ENCODE measurements at regions not wholly inside any gene's neighbourhood (a gene's known extent, or its start where the extent isn't known, plus 50 kb on each side); places are given as distances from the start of the nearest gene placed in this dataset.

GRCh38 chr18:49663899-49664890 is 102.3 kb downstream of the LIPG start:
- H3K4me1 ChIP-seq = peaks cover 23% of the 10 kb centered on the region
- DNase-seq = peak; percentile 54
- 22 to 38% methylated on average over 15 to 16 of the region's 16 CpGs for WGBS, 2 donors
- H3K4me3 ChIP-seq = no peak overlapping the region
- no peaks in the 10 kb centered on the region for H3K9me3 ChIP-seq
- H3K36me3 ChIP-seq (ENCODE audit: low read depth, missing control alignments) = no peaks in the 10 kb centered on the region
- no peak overlapping the region for H3K27ac ChIP-seq
- intact Hi-C loops (cut with DNase I; ENCODE audit: low total_unique reads) = no loop called here
- H3K27me3 ChIP-seq = no peaks in the 10 kb centered on the region
- TF ChIP-seq CTCF (IDR thresholded peaks at IDR 0.05) = no peak
- no peak for TF ChIP-seq POLR2A (IDR thresholded peaks at IDR 0.05)

GRCh38 chr18:49662506-49662905 is 100.6 kb downstream of the LIPG start:
- intact Hi-C loops (cut with DNase I; ENCODE audit: low total_unique reads) = no loop called here
- no peak overlapping the region for H3K4me3 ChIP-seq
- H3K36me3 ChIP-seq (ENCODE audit: low read depth, missing control alignments) = no peaks in the 10 kb centered on the region
- 82 to 93% methylated on average over 7 of the region's 7 CpGs for WGBS, 2 donors
- H3K4me1 ChIP-seq = peaks cover 9% of the 10 kb centered on the region
- no peak for DNase-seq
- no peaks in the 10 kb centered on the region for H3K9me3 ChIP-seq
- H3K27me3 ChIP-seq = no peaks in the 10 kb centered on the region
- H3K27ac ChIP-seq = no peak overlapping the region
- no peak for TF ChIP-seq CTCF (IDR thresholded peaks at IDR 0.05)

- Histone ChIP-seq H3K9me3 (no peaks in the 10 kb centered on the region), H3K27me3 (no peaks in the 10 kb centered on the region), H3K27ac (no peak overlapping the region), H3K4me1 (peaks cover 2% of the 10 kb centered on the region), H3K36me3 (ENCODE audit: low read depth, missing control alignments) (no peaks in the 10 kb centered on the region), H3K4me3 (no peak overlapping the region)
- intact Hi-C loops (cut with DNase I; ENCODE audit: low total_unique reads) = no loop called here
- 67% methylated on average over 6 of the region's 6 CpGs for WGBS, 2 donors
- TF ChIP-seq CTCF (IDR thresholded peaks at IDR 0.05) (no peak), POLR2A (IDR thresholded peaks at IDR 0.05) (no peak)
- DNase-seq = no peak
Observed at GRCh38 chr18:49658823-49659404, 97.1 kb downstream of the LIPG start.

- H3K27ac ChIP-seq = no peak overlapping the region
- H3K36me3 ChIP-seq (ENCODE audit: low read depth, missing control alignments) = no peaks in the 10 kb centered on the region
- no peaks in the 10 kb centered on the region for H3K9me3 ChIP-seq
- peaks cover 7% of the 10 kb centered on the region for H3K4me1 ChIP-seq
- WGBS, 2 donors = 80 to 81% methylated on average over 10 of the region's 10 CpGs
- DNase-seq = no peak
- TF ChIP-seq CTCF (IDR thresholded peaks at IDR 0.05) (no peak), POLR2A (IDR thresholded peaks at IDR 0.05) (no peak)
- intact Hi-C loops (cut with DNase I; ENCODE audit: low total_unique reads) = no loop called here
- no peaks in the 10 kb centered on the region for H3K27me3 ChIP-seq
- H3K4me3 ChIP-seq = no peak overlapping the region
Observed at GRCh38 chr18:49656073-49656692, 94.3 kb downstream of the LIPG start.
